GM12891 (cell line): ENCODE measurements at regions not wholly inside any gene's neighbourhood (a gene's known extent, or its start where the extent isn't known, plus 50 kb on each side); places are given as distances from the start of the nearest gene placed in this dataset.

ENCODE experiments used
- POLR2A ChIP-seq: IDR thresholded peaks from 2 replicates; pipeline ENCODE4 v1.6.1; 2011; ENCODE audit warnings: low read depth, low read length, control low read depth
- POLR2AphosphoS5 ChIP-seq: IDR thresholded peaks from 2 replicates; pipeline ENCODE4 v1.6.1; 2011; ENCODE audit warnings: low read depth, low read length, control low read depth
- POU2F2 ChIP-seq: IDR thresholded peaks from 2 replicates; pipeline ENCODE4 v1.6.1; 2011; ENCODE audit warnings: low read depth, mild to moderate bottlenecking, control low read depth, low read length, moderate library complexity
- SPI1 ChIP-seq: IDR thresholded peaks from 2 replicates; pipeline ENCODE4 v1.6.1; 2011; ENCODE audit warnings: low read depth, low read length, control low read depth
- TAF1 ChIP-seq: IDR thresholded peaks from 2 replicates; pipeline ENCODE4 v1.6.1; 2011; ENCODE audit warnings: low read depth, low read length, control low read depth

- no peak for TF ChIP-seq POLR2AphosphoS5
- TF ChIP-seq SPI1, result no peak
- no peak for TF ChIP-seq TAF1
- no peak for TF ChIP-seq POLR2A
- no peak for TF ChIP-seq POU2F2
Measured at GRCh38 chr3:117997201-117998049, 1037.2 kb downstream of the IGSF11 start.
